NT2/D1 (cell line): ENCODE measurements at regions not wholly inside any gene's neighbourhood (a gene's known extent, or its start where the extent isn't known, plus 50 kb on each side); places are given as distances from the start of the nearest gene placed in this dataset.

Experiments used
- SUZ12 ChIP-seq: IDR thresholded peaks from 2 replicates; pipeline ENCODE4 v1.6.1; 2011; ENCODE audit not compliant: insufficient read length, insufficient read depth; ENCODE audit errors: extremely low read depth
- ZNF274 ChIP-seq: IDR thresholded peaks from 2 replicates; pipeline ENCODE4 v1.6.1; 2011; ENCODE audit warnings: mild to moderate bottlenecking, low read depth, low read length

DNA sequence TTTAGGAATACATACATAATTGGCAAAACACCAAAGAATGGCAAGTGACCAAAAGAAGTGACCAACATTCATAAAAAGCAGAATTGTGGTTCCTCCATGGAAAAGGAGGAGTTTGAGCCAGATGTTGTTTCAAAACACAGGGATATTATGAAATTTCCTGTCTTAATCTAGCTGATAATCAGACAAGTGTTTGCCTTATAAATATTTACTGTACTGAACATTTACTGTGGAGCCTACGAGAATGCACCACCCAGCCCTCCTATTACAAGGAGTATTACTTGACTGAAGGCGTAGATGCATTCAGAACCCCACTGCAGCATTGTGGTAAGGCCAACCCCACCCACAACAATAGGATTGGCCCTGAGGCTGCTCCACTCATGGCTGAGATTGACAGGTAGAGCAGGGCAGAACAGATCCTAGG is 118.9 kb downstream of the AKR1D1 start:
- TF ChIP-seq ZNF274 (no peak), SUZ12 (no peak)
